Type B pancreatic cell (in vitro differentiated cells): ENCODE measurements at regions not wholly inside any gene's neighbourhood (a gene's known extent, or its start where the extent isn't known, plus 50 kb on each side); places are given as distances from the start of the nearest gene placed in this dataset.

ENCODE experiments used
- DNase-seq: peaks from one replicate; pipeline ENCODE4 v3.0.0; 2021; ENCODE audit warnings: mixed read lengths; ENCODE audit not compliant: unreplicated experiment; ENCODE audit errors: extremely low spot score
- H3K27ac Mint-ChIP-seq: 2 replicates; pipeline ENCODE4 v1.8.0; 2021; ENCODE audit warnings: mild to moderate bottlenecking, mixed read lengths
- H3K27me3 Mint-ChIP-seq: 2 replicates; pipeline ENCODE4 v1.8.0; 2021; ENCODE audit warnings: mixed read lengths
- H3K36me3 Mint-ChIP-seq: 2 replicates; pipeline ENCODE4 v1.8.0; 2021; ENCODE audit warnings: mixed read lengths
- H3K4me1 Mint-ChIP-seq: one replicate; pipeline ENCODE4 v1.8.0; 2021; ENCODE audit warnings: mixed read lengths; ENCODE audit not compliant: unreplicated experiment
- H3K4me3 Mint-ChIP-seq: 2 replicates; pipeline ENCODE4 v1.8.0; 2021; ENCODE audit warnings: mild to moderate bottlenecking, mixed read lengths
- H3K9me3 Mint-ChIP-seq: 2 replicates; pipeline ENCODE4 v1.8.0; 2021; ENCODE audit warnings: mixed read lengths
- CTCF ChIP-seq: fragments of 200-600 bp; sonication (generic); conservative IDR thresholded peaks from 2 replicates; pipeline ENCODE4 v1.5.0; 2021; ENCODE audit warnings: antibody characterized with exemption, mild to moderate bottlenecking

- no peak for TF ChIP-seq CTCF
- Mint-ChIP-seq H3K36me3 (no peaks in the 10 kb centered on the region), H3K4me1 (no peaks in the 10 kb centered on the region), H3K4me3 (no peak overlapping the region), H3K9me3 (no peaks in the 10 kb centered on the region), H3K27me3 (no peaks in the 10 kb centered on the region), H3K27ac (no peak overlapping the region)
- no peak for DNase-seq
Observed at GRCh38 chr4:165635381-165635780, 237.7 kb upstream of the TLL1 start.

- H3K27ac Mint-ChIP-seq: no peak overlapping the region
- no peak overlapping the region for H3K4me3 Mint-ChIP-seq
- DNase-seq: no peak
- H3K4me1 Mint-ChIP-seq: no peaks in the 10 kb centered on the region
- no peak for TF ChIP-seq CTCF
- H3K36me3 Mint-ChIP-seq: no peaks in the 10 kb centered on the region
- H3K27me3 Mint-ChIP-seq: no peaks in the 10 kb centered on the region
- H3K9me3 Mint-ChIP-seq: no peaks in the 10 kb centered on the region
Observed at GRCh38 chr4:165635951-165636350, 237.1 kb upstream of the TLL1 start.

DNA sequence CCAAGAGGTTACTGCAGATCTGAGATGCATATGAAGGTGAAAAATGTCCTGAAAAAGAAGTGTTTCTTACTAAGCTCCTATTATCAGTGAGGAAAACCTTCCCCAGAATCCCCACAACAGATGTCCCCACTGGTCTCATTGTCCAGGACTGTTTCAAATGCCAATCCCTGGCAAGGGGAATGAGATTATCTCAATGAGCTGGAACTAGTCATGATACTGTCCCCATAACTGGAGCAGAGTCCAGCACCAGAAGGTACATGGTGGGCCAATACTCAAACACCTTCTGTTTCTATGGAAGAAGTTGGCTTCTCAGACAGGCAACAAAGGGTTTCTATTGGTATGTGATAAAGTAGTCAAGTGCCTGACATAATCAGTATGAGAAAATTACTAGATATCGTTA lies 221.1 kb upstream of the TLL1 start:
- no peak for TF ChIP-seq CTCF
- H3K9me3 Mint-ChIP-seq: no peaks in the 10 kb centered on the region
- H3K4me3 Mint-ChIP-seq: no peak overlapping the region
- no peak overlapping the region for H3K27ac Mint-ChIP-seq
- H3K27me3 Mint-ChIP-seq: no peaks in the 10 kb centered on the region
- H3K4me1 Mint-ChIP-seq: no peaks in the 10 kb centered on the region
- no peak for DNase-seq
- no peaks in the 10 kb centered on the region for H3K36me3 Mint-ChIP-seq

GRCh38 chr4:165654556-165654955 lies 218.5 kb upstream of the TLL1 start:
- Mint-ChIP-seq H3K27ac (no peak overlapping the region), H3K27me3 (no peaks in the 10 kb centered on the region), H3K4me3 (no peak overlapping the region), H3K36me3 (no peaks in the 10 kb centered on the region), H3K9me3 (no peaks in the 10 kb centered on the region), H3K4me1 (no peaks in the 10 kb centered on the region)
- no peak for TF ChIP-seq CTCF
- no peak for DNase-seq

DNA sequence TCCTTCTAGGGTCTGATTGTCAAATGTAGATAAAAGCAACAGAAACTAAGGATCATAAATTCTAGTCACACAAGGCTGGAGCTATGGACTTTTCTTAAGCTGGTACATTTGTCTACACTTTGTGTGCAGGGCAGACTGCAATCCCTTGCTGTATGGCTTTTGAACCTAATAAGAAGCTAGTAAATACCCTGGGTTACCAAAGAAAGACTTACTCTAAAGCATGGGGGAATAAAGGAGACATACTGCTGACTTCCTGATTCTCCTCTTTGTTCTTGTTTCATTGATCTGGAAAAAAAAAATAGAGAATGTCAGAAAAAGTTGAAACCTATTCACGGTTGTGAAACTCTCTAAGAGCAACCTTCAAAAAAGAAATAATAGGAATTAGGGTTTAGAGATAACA lies 216.6 kb upstream of the TLL1 start:
- Mint-ChIP-seq H3K9me3 (no peaks in the 10 kb centered on the region), H3K4me3 (no peak overlapping the region), H3K27me3 (no peaks in the 10 kb centered on the region), H3K27ac (no peak overlapping the region), H3K36me3 (no peaks in the 10 kb centered on the region), H3K4me1 (no peaks in the 10 kb centered on the region)
- no peak for TF ChIP-seq CTCF
- DNase-seq: no peak

- Mint-ChIP-seq H3K27me3 (no peaks in the 10 kb centered on the region), H3K27ac (no peak overlapping the region), H3K4me1 (no peaks in the 10 kb centered on the region), H3K9me3 (no peaks in the 10 kb centered on the region), H3K36me3 (no peaks in the 10 kb centered on the region), H3K4me3 (no peak overlapping the region)
- no peak for DNase-seq
- no peak for TF ChIP-seq CTCF
Observed at GRCh38 chr4:165656829-165657490, 216.1 kb upstream of the TLL1 start.
